ENCODE measurements at regions not wholly inside any gene's neighbourhood (a gene's known extent, or its start where the extent isn't known, plus 50 kb on each side); places are given as distances from the start of the nearest gene placed in this dataset.

DNA sequence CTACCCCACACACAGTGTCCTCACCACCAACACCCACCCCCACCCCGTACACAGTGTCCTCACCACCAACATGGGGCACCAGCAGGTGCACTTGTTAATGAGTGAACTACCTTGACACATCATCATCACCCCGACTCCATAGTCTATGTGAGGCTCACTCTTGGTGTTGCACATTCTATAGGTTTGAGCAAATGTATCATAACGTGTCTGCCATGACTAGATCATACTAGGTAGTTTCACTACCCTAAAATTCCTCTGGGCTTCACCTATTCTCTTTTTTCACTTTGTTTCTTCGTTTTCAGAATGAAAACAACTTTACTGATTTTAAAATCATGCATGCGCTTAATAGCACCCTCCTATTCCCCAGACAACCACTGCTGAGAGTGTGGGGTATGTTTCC lies 102.6 kb upstream of the SLC6A6 start:
- TF ChIP-seq, protein P1, sequence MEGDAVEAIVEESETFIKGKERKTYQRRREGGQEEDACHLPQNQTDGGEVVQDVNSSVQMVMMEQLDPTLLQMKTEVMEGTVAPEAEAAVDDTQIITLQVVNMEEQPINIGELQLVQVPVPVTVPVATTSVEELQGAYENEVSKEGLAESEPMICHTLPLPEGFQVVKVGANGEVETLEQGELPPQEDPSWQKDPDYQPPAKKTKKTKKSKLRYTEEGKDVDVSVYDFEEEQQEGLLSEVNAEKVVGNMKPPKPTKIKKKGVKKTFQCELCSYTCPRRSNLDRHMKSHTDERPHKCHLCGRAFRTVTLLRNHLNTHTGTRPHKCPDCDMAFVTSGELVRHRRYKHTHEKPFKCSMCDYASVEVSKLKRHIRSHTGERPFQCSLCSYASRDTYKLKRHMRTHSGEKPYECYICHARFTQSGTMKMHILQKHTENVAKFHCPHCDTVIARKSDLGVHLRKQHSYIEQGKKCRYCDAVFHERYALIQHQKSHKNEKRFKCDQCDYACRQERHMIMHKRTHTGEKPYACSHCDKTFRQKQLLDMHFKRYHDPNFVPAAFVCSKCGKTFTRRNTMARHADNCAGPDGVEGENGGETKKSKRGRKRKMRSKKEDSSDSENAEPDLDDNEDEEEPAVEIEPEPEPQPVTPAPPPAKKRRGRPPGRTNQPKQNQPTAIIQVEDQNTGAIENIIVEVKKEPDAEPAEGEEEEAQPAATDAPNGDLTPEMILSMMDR (IDR thresholded peaks at IDR 0.05): no peak
- intact Hi-C loops (cut with DNase I): no loop called here
- no peak for DNase-seq
- no peaks in the 10 kb centered on the region for H3K9me3 ChIP-seq
- peaks cover 5% of the 10 kb centered on the region for H3K4me1 ChIP-seq
- H3K27ac ChIP-seq: no peak overlapping the region
- no peaks in the 10 kb centered on the region for H3K27me3 ChIP-seq
- no peaks in the 10 kb centered on the region for H3K36me3 ChIP-seq
- no peak overlapping the region for H3K9ac ChIP-seq (ENCODE audit: low read depth in 2 of 2, low read length in 2 of 2)
- H3K4me3 ChIP-seq: no peak overlapping the region

- H3K9ac ChIP-seq (ENCODE audit: low read depth in 2 of 2, low read length in 2 of 2): no peak overlapping the region
- no peaks in the 10 kb centered on the region for H3K36me3 ChIP-seq
- TF ChIP-seq, protein P1 (IDR thresholded peaks at IDR 0.05): no peak
- no peaks in the 10 kb centered on the region for H3K9me3 ChIP-seq
- DNase-seq: no peak
- intact Hi-C loops (cut with DNase I): no loop called here
- H3K27ac ChIP-seq: no peak overlapping the region
- no peaks in the 10 kb centered on the region for H3K27me3 ChIP-seq
- peaks cover 5% of the 10 kb centered on the region for H3K4me1 ChIP-seq
- H3K4me3 ChIP-seq: no peak overlapping the region
These were observed 101.5 kb upstream of the SLC6A6 start for GRCh38 chr3:14300721-14301399.

- Histone ChIP-seq H3K4me3 (no peak overlapping the region), H3K4me1 (peaks cover 5% of the 10 kb centered on the region), H3K9ac (ENCODE audit: low read depth in 2 of 2, low read length in 2 of 2) (no peak overlapping the region), H3K27me3 (no peaks in the 10 kb centered on the region), H3K9me3 (no peaks in the 10 kb centered on the region), H3K36me3 (no peaks in the 10 kb centered on the region), H3K27ac (no peak overlapping the region)
- no peak for DNase-seq
- TF ChIP-seq, protein P1 (IDR thresholded peaks at IDR 0.05): no peak
- intact Hi-C loops (cut with DNase I): no loop called here
These were observed 100.8 kb upstream of the SLC6A6 start for GRCh38 chr3:14301558-14301957.

GRCh38 chr3:14303336-14304100 lies 98.9 kb upstream of the SLC6A6 start:
- no peak overlapping the region for H3K4me3 ChIP-seq
- no peak overlapping the region for H3K9ac ChIP-seq (ENCODE audit: low read depth in 2 of 2, low read length in 2 of 2)
- TF ChIP-seq, protein P1 (IDR thresholded peaks at IDR 0.05): no peak
- no peaks in the 10 kb centered on the region for H3K27me3 ChIP-seq
- no peaks in the 10 kb centered on the region for H3K36me3 ChIP-seq
- DNase-seq: no peak
- H3K9me3 ChIP-seq: no peaks in the 10 kb centered on the region
- H3K27ac ChIP-seq: no peak overlapping the region
- H3K4me1 ChIP-seq: no peaks in the 10 kb centered on the region
- intact Hi-C loops (cut with DNase I): no loop called here

- Histone ChIP-seq H3K4me1 (no peaks in the 10 kb centered on the region), H3K36me3 (no peaks in the 10 kb centered on the region), H3K4me3 (no peak overlapping the region), H3K27me3 (no peaks in the 10 kb centered on the region), H3K9me3 (no peaks in the 10 kb centered on the region), H3K9ac (ENCODE audit: low read depth in 2 of 2, low read length in 2 of 2) (no peak overlapping the region), H3K27ac (no peak overlapping the region)
- intact Hi-C loops (cut with DNase I): no loop called here
- TF ChIP-seq, protein P1 (IDR thresholded peaks at IDR 0.05): no peak
- no peak for DNase-seq
These were observed 98.0 kb upstream of the SLC6A6 start for GRCh38 chr3:14304101-14305045.

All from colonic mucosa (tissue), 4 donors.